ENCODE measurements at regions not wholly inside any gene's neighbourhood (a gene's known extent, or its start where the extent isn't known, plus 50 kb on each side); places are given as distances from the start of the nearest gene placed in this dataset.

- Mint-ChIP-seq H3K27me3 (no peaks in the 10 kb centered on the region), H3K4me3 (no peak overlapping the region), H3K4me1 (no peaks in the 10 kb centered on the region), H3K9me3 (peaks cover 0 to 11% (median 4%) of the 10 kb centered on the region in 8 donors), H3K27ac (no peak overlapping the region), H3K36me3 (no peaks in the 10 kb centered on the region)
- no peak for DNase-seq
- Histone ChIP-seq H3K9me3 (ENCODE audit: control insufficient read depth in 1 of 2, low read length in 2 of 2) (no peaks in the 10 kb centered on the region), H3K36me3 (ENCODE audit: insufficient read depth, low read length) (no peaks in the 10 kb centered on the region), H3K27ac (ENCODE audit: low read depth, low read length) (no peak overlapping the region), H3K27me3 (ENCODE audit: insufficient read depth, low read length) (no peaks in the 10 kb centered on the region), H3K4me1 (ENCODE audit: insufficient read depth, low read length) (no peaks in the 10 kb centered on the region), H3K4me3 (ENCODE audit: low read length in 2 of 2) (no peak overlapping the region)
- intact Hi-C loops (cut with micrococcal nuclease): no loop called here
- POLR2A ChIA-PET (ENCODE audit: partially characterized antibody): no interaction called here
- CTCF ChIA-PET (ENCODE audit: partially characterized antibody): no interaction called here
Measured at GRCh38 chr20:55172310-55173002, 697.1 kb downstream of the DOK5 start.

DNA sequence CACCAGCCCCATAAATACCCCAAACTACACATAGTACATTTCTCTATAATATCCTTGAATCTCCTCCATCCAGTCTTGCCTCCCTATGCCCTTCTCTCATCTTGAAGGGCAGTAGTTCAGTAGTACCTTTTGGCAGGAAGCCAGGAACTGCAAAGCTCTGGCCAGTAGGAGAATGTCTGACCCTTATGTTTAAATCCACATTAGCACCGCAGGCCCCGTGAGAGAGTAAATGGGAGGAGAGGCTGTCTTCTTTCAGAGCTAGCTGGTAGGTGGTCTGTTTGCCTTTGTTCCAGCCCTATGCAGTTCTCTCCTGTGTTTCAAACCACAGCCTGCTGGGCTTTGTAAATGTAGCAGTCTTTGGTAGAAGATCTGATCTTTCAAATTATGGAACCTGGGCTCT is 690.7 kb downstream of the DOK5 start:
- intact Hi-C loops (cut with micrococcal nuclease): no loop called here
- H3K27me3 Mint-ChIP-seq: no peaks in the 10 kb centered on the region
- ChIA-PET POLR2A (ENCODE audit: partially characterized antibody) (no interaction called here), CTCF (ENCODE audit: partially characterized antibody) (no interaction called here)
- Histone ChIP-seq H3K27ac (ENCODE audit: low read depth, low read length) (no peak overlapping the region), H3K27me3 (ENCODE audit: insufficient read depth, low read length) (no peaks in the 10 kb centered on the region), H3K4me1 (ENCODE audit: insufficient read depth, low read length) (no peaks in the 10 kb centered on the region), H3K36me3 (ENCODE audit: insufficient read depth, low read length) (no peaks in the 10 kb centered on the region), H3K9me3 (ENCODE audit: control insufficient read depth in 1 of 2, low read length in 2 of 2) (no peaks in the 10 kb centered on the region), H3K4me3 (ENCODE audit: low read length in 2 of 2) (no peak overlapping the region)
- no peak overlapping the region for H3K4me3 Mint-ChIP-seq
- no peaks in the 10 kb centered on the region for H3K36me3 Mint-ChIP-seq
- no peak for DNase-seq
- no peaks in the 10 kb centered on the region for H3K4me1 Mint-ChIP-seq
- no peak overlapping the region for H3K27ac Mint-ChIP-seq
- peaks cover 0 to 11% (median 6%) of the 10 kb centered on the region in 8 donors for H3K9me3 Mint-ChIP-seq

DNA sequence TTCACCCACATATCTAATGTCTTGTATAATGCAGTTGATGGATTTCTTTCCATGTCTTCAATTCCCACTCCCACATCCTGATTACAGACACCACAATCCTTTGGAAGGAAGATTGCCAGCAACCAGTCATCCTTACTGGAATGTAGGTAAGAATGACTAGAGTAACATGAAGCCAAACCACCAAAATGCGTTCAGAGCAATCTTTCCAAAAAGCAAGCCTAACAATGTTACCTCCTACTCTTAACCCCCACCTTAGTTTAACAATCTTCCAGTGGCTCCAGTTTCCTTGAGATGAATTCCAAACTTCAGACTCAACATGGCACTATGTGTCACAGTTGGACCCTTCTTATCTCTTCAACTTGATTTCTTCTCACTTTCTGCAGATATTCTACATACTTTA is 685.6 kb downstream of the DOK5 start:
- Histone ChIP-seq H3K9me3 (ENCODE audit: control insufficient read depth in 1 of 2, low read length in 2 of 2) (no peaks in the 10 kb centered on the region), H3K36me3 (ENCODE audit: insufficient read depth, low read length) (no peaks in the 10 kb centered on the region), H3K27ac (ENCODE audit: low read depth, low read length) (no peak overlapping the region), H3K4me3 (ENCODE audit: low read length in 2 of 2) (no peak overlapping the region), H3K27me3 (ENCODE audit: insufficient read depth, low read length) (no peaks in the 10 kb centered on the region), H3K4me1 (ENCODE audit: insufficient read depth, low read length) (no peaks in the 10 kb centered on the region)
- no peak for DNase-seq
- intact Hi-C loops (cut with micrococcal nuclease): no loop called here
- Mint-ChIP-seq H3K27me3 (no peaks in the 10 kb centered on the region), H3K4me1 (no peaks in the 10 kb centered on the region), H3K9me3 (peaks cover 0 to 18% (median 8%) of the 10 kb centered on the region in 8 donors), H3K36me3 (no peaks in the 10 kb centered on the region), H3K4me3 (no peak overlapping the region), H3K27ac (no peak overlapping the region)
- CTCF ChIA-PET (ENCODE audit: partially characterized antibody): no interaction called here
- POLR2A ChIA-PET (ENCODE audit: partially characterized antibody): no interaction called here

DNA sequence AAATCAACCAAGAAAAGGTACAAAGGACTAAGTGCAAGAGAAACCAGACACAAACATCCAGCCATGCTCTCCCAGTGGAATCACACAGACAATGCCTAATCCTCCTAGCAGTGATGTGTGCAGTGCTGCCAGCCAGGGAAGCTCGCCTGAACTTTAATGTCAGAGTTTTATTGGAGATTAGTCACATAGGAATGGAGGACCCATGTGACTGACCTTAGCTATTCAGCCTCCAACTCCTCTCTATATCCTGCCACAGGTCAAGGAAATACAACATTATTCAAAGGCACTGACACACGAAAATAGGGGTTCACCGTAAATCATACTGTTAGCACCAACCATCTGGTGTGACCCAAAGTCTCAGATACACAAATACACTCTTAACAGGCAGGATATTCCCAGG is 684.6 kb downstream of the DOK5 start:
- ChIA-PET CTCF (ENCODE audit: partially characterized antibody) (no interaction called here), POLR2A (ENCODE audit: partially characterized antibody) (no interaction called here)
- intact Hi-C loops (cut with micrococcal nuclease): no loop called here
- Histone ChIP-seq H3K27me3 (ENCODE audit: insufficient read depth, low read length) (no peaks in the 10 kb centered on the region), H3K27ac (ENCODE audit: low read depth, low read length) (no peak overlapping the region), H3K9me3 (ENCODE audit: control insufficient read depth in 1 of 2, low read length in 2 of 2) (no peaks in the 10 kb centered on the region), H3K4me3 (ENCODE audit: low read length in 2 of 2) (no peak overlapping the region), H3K36me3 (ENCODE audit: insufficient read depth, low read length) (no peaks in the 10 kb centered on the region), H3K4me1 (ENCODE audit: insufficient read depth, low read length) (no peaks in the 10 kb centered on the region)
- Mint-ChIP-seq H3K9me3 (peaks cover 0 to 16% (median 8%) of the 10 kb centered on the region in 8 donors), H3K36me3 (no peaks in the 10 kb centered on the region), H3K27ac (no peak overlapping the region), H3K4me1 (no peaks in the 10 kb centered on the region), H3K27me3 (no peaks in the 10 kb centered on the region), H3K4me3 (no peak overlapping the region)
- no peak for DNase-seq

DNA sequence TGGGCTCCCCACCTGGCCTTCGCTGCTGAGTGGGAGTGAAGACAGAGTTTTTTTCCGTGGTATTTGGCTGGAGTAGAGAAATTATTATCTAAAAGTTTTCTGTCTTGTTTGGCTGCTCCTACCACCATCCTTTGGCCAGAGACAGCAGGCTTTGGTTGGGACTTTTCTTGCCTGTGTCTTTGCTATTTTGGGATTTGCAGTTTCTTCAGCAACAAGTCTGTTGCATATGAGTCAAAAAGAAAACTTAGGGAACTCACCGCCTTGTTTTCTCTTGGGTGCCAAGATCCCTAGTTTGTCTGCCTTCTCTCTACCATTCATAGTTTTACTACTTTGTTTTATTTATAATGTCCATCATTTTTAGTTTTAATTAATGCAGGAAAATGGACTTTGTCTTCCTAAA is 683.8 kb downstream of the DOK5 start:
- Histone ChIP-seq H3K27me3 (ENCODE audit: insufficient read depth, low read length) (no peaks in the 10 kb centered on the region), H3K4me1 (ENCODE audit: insufficient read depth, low read length) (no peaks in the 10 kb centered on the region), H3K36me3 (ENCODE audit: insufficient read depth, low read length) (no peaks in the 10 kb centered on the region), H3K4me3 (ENCODE audit: low read length in 2 of 2) (no peak overlapping the region), H3K27ac (ENCODE audit: low read depth, low read length) (no peak overlapping the region), H3K9me3 (ENCODE audit: control insufficient read depth in 1 of 2, low read length in 2 of 2) (no peaks in the 10 kb centered on the region)
- H3K4me3 Mint-ChIP-seq: no peak overlapping the region
- ChIA-PET CTCF (ENCODE audit: partially characterized antibody) (no interaction called here), POLR2A (ENCODE audit: partially characterized antibody) (no interaction called here)
- no peaks in the 10 kb centered on the region for H3K27me3 Mint-ChIP-seq
- intact Hi-C loops (cut with micrococcal nuclease): no loop called here
- no peaks in the 10 kb centered on the region for H3K36me3 Mint-ChIP-seq
- peaks cover under 1 to 12% (median 7%) of the 10 kb centered on the region in 8 donors for H3K9me3 Mint-ChIP-seq
- no peaks in the 10 kb centered on the region for H3K4me1 Mint-ChIP-seq
- DNase-seq: no peak
- H3K27ac Mint-ChIP-seq: no peak overlapping the region

DNA sequence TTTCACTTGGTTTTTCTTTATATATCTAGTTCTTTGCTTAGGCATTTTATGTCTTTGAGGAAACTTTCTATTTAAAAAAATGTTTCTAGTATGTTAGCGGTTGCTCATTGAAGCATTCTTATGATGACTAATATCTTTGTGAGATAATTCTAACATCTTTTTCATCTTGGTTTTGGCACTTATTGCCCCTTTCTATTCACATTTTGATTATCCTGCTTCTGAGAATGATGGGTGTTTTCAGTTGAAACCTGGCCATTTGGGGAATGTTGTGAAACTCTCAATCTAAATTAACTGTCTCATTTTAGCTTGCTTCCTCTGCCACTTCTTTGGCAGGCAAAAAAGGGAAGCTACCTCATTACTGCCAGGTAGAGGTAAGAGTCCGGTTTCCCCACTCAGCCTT is 683.1 kb downstream of the DOK5 start:
- H3K27ac ChIP-seq (ENCODE audit: low read depth, low read length): no peak overlapping the region
- no peaks in the 10 kb centered on the region for H3K27me3 ChIP-seq (ENCODE audit: insufficient read depth, low read length)
- H3K27ac Mint-ChIP-seq: no peak overlapping the region
- no peaks in the 10 kb centered on the region for H3K36me3 ChIP-seq (ENCODE audit: insufficient read depth, low read length)
- H3K4me3 Mint-ChIP-seq: no peak overlapping the region
- H3K27me3 Mint-ChIP-seq: no peaks in the 10 kb centered on the region
- no peak for DNase-seq
- ChIA-PET POLR2A (ENCODE audit: partially characterized antibody) (no interaction called here), CTCF (ENCODE audit: partially characterized antibody) (no interaction called here)
- intact Hi-C loops (cut with micrococcal nuclease): no loop called here
- no peaks in the 10 kb centered on the region for H3K36me3 Mint-ChIP-seq
- no peaks in the 10 kb centered on the region for H3K4me1 ChIP-seq (ENCODE audit: insufficient read depth, low read length)
- no peak overlapping the region for H3K4me3 ChIP-seq (ENCODE audit: low read length in 2 of 2)
- no peaks in the 10 kb centered on the region for H3K9me3 ChIP-seq (ENCODE audit: control insufficient read depth in 1 of 2, low read length in 2 of 2)
- H3K9me3 Mint-ChIP-seq: peaks cover 4 to 12% (median 7%) of the 10 kb centered on the region in 8 donors
- no peaks in the 10 kb centered on the region for H3K4me1 Mint-ChIP-seq

GRCh38 chr20:55155360-55155759 is 680.0 kb downstream of the DOK5 start:
- no peak overlapping the region for H3K4me3 Mint-ChIP-seq

More at GRCh38 chr20:55155360-55155759, 680.0 kb downstream of the DOK5 start:
- ChIA-PET CTCF (ENCODE audit: partially characterized antibody) (no interaction called here), POLR2A (ENCODE audit: partially characterized antibody) (no interaction called here)
- H3K36me3 ChIP-seq (ENCODE audit: insufficient read depth, low read length): no peaks in the 10 kb centered on the region
- no peak overlapping the region for H3K27ac Mint-ChIP-seq
- H3K9me3 ChIP-seq (ENCODE audit: control insufficient read depth in 1 of 2, low read length in 2 of 2): no peaks in the 10 kb centered on the region
- peaks cover 1 to 10% (median 7%) of the 10 kb centered on the region in 8 donors for H3K9me3 Mint-ChIP-seq
- H3K4me1 Mint-ChIP-seq: no peaks in the 10 kb centered on the region
- no peaks in the 10 kb centered on the region for H3K4me1 ChIP-seq (ENCODE audit: insufficient read depth, low read length)
- H3K27me3 Mint-ChIP-seq: no peaks in the 10 kb centered on the region
- no peak for DNase-seq
- no peak overlapping the region for H3K27ac ChIP-seq (ENCODE audit: low read depth, low read length)
- intact Hi-C loops (cut with micrococcal nuclease): no loop called here
- no peaks in the 10 kb centered on the region for H3K27me3 ChIP-seq (ENCODE audit: insufficient read depth, low read length)
- H3K36me3 Mint-ChIP-seq: no peaks in the 10 kb centered on the region
- H3K4me3 ChIP-seq (ENCODE audit: low read length in 2 of 2): no peak overlapping the region
